ENCODE measurements at regions not wholly inside any gene's neighbourhood (a gene's known extent, or its start where the extent isn't known, plus 50 kb on each side); places are given as distances from the start of the nearest gene placed in this dataset.

DNA sequence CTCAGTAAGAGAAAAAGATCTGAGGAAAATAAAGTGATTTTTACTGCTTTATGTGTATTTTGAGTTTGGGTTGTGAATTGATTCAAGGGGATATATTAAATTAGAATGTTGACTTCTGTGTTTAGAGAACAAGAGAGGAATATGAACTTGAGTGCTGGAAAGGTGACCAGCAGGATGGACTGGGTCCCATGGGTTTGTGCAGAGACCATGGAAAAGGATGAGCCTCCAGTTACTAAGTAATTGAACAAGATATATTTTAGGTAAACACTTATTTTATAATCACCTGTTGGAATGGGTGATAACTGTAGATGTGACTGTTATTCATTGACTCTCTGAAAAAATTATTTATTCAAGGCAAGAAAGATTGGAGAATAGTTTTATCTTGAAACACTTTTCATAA, 82.0 kb upstream of the TOP3B start:
- no peak for FAIRE-seq
- DNase-seq (ENCODE audit: insufficient read length, low spot score): no peak
- TF ChIP-seq, protein P1, sequence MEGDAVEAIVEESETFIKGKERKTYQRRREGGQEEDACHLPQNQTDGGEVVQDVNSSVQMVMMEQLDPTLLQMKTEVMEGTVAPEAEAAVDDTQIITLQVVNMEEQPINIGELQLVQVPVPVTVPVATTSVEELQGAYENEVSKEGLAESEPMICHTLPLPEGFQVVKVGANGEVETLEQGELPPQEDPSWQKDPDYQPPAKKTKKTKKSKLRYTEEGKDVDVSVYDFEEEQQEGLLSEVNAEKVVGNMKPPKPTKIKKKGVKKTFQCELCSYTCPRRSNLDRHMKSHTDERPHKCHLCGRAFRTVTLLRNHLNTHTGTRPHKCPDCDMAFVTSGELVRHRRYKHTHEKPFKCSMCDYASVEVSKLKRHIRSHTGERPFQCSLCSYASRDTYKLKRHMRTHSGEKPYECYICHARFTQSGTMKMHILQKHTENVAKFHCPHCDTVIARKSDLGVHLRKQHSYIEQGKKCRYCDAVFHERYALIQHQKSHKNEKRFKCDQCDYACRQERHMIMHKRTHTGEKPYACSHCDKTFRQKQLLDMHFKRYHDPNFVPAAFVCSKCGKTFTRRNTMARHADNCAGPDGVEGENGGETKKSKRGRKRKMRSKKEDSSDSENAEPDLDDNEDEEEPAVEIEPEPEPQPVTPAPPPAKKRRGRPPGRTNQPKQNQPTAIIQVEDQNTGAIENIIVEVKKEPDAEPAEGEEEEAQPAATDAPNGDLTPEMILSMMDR (IDR thresholded peaks at IDR 0.05; ENCODE audit: insufficient read depth, missing control alignments): no peak

DNA sequence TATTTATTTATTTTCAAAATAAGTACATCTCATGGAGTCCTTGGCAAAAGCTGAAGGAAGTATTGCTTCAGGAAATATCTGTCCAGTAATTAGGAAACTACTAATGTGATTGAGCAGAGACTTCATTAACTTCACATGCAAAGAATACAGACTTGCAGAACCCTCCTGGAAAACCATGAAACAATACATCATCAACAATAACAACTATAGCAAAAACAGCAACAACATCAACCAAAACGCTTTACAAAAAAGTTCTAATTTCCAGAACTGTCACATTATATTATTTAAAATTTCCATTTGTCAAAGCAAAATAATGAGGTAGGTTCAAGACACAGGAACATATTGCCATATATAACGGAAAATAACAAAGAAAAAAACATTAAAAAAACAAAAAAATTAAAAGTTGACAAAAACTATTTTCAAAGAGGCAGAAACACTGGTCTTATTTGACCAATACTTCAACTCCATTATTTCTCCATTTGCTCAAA, 79.8 kb upstream of the TOP3B start:
- no peak for DNase-seq (ENCODE audit: insufficient read length, low spot score)
- FAIRE-seq: no peak
- TF ChIP-seq, protein P1 (IDR thresholded peaks at IDR 0.05; ENCODE audit: insufficient read depth, missing control alignments): no peak

DNA sequence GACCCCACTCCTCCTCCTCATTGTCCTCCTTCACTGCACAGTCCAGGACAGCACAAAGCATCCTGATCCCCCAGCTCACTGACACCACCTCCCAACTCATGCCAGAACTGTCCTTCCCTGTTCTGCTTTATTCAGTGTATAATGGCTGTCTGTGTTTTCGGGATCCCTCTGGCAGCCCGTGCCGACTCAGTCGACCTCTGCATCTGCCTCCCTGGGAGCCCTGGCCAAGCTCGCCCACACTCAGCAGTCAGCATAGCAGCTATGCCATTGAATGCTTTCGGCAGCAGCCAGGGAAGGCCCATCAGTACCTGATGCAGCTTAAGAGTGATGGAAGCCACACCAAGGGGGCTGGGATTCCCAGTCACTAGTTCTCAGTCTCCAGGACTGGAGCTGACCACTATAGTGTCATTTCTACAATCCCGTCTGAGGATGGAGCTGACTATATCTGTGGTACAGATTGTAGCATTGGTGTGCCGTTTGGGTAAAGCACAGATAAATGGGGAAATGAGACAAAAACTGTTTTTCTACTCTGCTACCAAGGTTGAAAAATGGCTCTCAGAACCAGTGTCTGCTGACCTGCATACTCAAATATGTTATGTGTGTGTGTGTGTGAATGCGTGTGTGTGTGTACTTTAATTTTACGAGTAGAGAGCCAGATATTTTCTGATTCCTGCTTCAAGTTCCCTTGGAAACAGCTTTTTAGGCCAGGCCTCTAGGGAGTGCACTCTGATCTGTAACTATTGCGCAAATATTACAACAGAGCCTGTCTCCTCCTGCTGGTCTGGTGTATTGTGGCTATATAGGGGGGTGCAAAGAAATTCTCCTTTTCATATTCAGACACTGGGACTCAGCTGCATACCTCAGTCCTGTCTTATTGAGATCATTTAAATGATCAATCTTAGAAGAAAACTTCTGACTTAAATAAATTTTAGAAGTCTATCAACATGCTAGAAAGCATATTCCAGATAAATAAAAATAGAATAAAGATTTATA, 78.8 kb upstream of the TOP3B start:
- TF ChIP-seq, protein P1 (IDR thresholded peaks at IDR 0.05; ENCODE audit: insufficient read depth, missing control alignments): no peak
- no peak for DNase-seq (ENCODE audit: insufficient read length, low spot score)
- no peak for FAIRE-seq

DNA sequence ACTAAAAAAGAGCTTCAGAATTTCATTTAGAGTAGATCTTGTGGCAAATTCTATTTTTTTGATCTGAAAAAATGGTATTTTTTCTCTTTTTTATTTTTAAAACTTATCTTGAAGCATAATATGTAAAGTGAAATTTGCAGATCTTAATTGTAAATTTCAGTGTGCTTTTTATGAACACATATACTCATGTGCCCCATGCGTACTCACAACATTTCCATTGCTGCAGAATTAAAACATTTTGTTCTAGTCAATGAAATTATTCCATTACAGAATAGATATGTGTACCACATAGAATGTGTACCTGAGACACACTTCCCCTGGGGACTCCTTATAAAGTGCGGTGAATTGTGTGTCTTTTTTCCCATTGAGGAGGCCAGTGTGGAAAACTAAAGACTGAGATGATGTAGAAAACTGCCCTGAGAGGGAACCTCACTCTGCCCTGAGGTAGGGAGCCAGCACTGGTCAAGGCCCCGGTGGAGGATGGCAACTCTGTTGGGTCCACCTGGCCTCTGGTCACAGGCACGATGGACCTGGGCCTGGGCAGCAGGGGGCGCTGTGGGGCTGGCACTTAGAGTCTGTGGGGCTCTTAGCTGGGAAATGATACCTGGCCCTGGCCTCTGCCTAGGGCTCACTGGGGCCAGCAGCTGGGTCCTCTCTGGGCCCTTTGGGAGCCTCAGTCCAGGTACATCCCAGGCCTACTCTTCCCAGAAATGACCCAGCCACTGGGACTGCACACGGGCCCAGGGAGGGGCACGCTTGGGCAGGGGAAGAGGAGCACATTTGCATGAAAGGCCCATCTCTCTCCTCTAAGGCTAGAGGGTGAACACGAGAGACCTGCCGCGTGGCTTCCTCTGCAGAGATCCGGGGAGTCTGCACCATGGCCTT, 77.9 kb upstream of the TOP3B start:
- TF ChIP-seq, protein P1 (IDR thresholded peaks at IDR 0.05; ENCODE audit: insufficient read depth, missing control alignments): peak; percentile 53
- peak; percentile 29 for DNase-seq (ENCODE audit: insufficient read length, low spot score)
- no peak for FAIRE-seq

DNA sequence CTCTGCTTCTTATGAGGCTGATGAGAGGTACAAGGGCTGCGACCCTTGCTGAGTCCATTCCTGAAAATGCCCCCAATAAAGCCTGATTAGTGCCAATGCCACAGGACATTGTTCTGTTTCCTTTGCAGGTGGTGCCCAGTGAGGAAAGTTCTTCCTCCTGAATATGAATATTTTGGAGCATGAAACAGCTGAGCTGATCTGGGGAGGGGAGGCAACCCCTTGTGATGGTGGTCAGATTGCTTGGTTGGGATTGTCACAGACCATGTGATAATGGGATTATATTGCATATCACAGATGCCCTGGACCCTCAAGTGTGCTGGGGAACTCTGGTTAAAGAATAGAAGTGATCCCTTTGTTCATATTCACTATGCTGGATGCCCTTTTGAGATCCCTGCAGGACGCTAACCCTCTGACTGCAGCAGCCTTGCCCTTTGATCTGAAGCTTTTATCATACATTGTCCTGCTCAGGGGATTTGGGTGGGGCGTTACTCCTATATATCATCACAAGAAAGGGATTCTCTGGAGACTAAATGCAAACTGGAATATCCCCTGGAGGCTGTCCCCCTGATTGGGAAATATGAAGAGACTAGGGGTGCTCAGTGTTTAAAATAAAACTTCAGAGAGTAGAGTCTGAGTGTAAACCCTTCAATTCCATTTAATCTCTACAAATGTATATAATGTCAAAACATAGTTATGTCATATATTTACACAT, 76.9 kb upstream of the TOP3B start:
- DNase-seq (ENCODE audit: insufficient read length, low spot score) (no peak), FAIRE-seq (no peak)
- TF ChIP-seq, protein P1 (IDR thresholded peaks at IDR 0.05; ENCODE audit: insufficient read depth, missing control alignments): no peak

DNA sequence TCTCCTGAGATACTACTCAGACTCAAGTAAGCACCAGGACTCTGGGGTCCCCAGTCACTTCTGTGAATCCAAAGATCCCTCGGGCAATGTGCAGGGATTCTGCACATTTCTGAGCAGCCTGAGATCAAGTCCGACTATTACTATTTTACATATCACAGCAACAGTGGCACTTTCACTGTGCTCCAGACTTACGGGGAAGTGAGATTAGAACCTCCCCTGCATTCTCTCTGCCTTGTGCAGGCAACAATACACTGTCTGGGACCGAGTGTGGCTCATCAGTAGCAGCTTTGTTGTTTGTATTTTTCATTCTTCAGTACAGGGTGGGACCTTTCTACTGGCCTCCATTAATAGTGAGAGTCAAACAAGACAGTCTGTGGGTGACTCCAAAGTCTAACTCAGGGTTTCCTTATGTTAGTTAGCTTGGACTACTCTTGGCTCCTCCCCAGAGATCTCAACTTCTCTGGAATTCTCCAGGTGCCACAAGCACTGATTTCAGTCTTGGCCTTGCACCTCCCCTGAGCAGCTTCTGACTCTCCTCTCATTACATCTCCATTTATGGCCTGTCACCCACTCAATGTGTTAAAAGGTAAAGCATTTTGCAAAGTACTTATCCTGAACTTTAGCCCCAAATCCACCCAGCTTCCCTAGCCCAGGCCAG, 76.2 kb upstream of the TOP3B start:
- TF ChIP-seq, protein P1 (IDR thresholded peaks at IDR 0.05; ENCODE audit: insufficient read depth, missing control alignments): no peak
- no peak for FAIRE-seq
- DNase-seq (ENCODE audit: insufficient read length, low spot score): no peak

All from D721Med (cell line).